Right ventricle myocardium inferior (tissue), 1 donor: ENCODE measurements at regions not wholly inside any gene's neighbourhood (a gene's known extent, or its start where the extent isn't known, plus 50 kb on each side); places are given as distances from the start of the nearest gene placed in this dataset.

ENCODE experiments used
- ATAC-seq: fragments of 200-7000 bp; cut with Tn5 transposase; one replicate; pipeline ENCODE4 v1.9.1; 2020; ENCODE audit warnings: mild to moderate bottlenecking, moderate library complexity
- DNase-seq: peaks from one replicate; pipeline ENCODE4 v3.0.0; 2021; ENCODE audit errors: missing footprints
- intact Hi-C: fragments of 100-400 bp; cut with DNase I; formaldehyde crosslinking; loops from one replicate; pipeline ENCODE4 v1.11.0; 2022
- donor health status: DM: no; HTN: yes; CAD: no; lungs with severe emphysema.

- ATAC-seq (no peak), DNase-seq (no peak)
- intact Hi-C loops: loop anchor here (5.0 kb wide), 1 partner anchor 85 kb away; no protein-coding TSS in a partner anchor
Measured at GRCh38 chr16:87552072-87552718, 50.1 kb upstream of the JPH3 start.

- DNase-seq (no peak), ATAC-seq (no peak)
- intact Hi-C loops: loop anchor here (5.0 kb wide), 1 partner anchor 86 kb away; no protein-coding TSS in a partner anchor
Measured at GRCh38 chr16:87551487-87551886, 50.8 kb upstream of the JPH3 start.

GRCh38 chr16:87550495-87550961, 51.8 kb upstream of the JPH3 start:
- peak; percentile 58 for ATAC-seq
- DNase-seq: peak; percentile 83
- intact Hi-C loops: loop anchor here (5.0 kb wide), 1 partner anchor 87 kb away; no protein-coding TSS in a partner anchor

- ATAC-seq (no peak), DNase-seq (no peak)
- intact Hi-C loops: loop anchor here (5.0 kb wide), 1 partner anchor 87 kb away; no protein-coding TSS in a partner anchor
Measured at GRCh38 chr16:87549627-87550494, 52.4 kb upstream of the JPH3 start.

GRCh38 chr16:87548046-87548445, 54.3 kb upstream of the JPH3 start:
- DNase-seq (no peak), ATAC-seq (no peak)
- intact Hi-C loops: no loop called here

- DNase-seq: no peak
- no peak for ATAC-seq
- intact Hi-C loops: no loop called here
Measured at GRCh38 chr16:87543436-87544191, 50.8 kb upstream of the ZCCHC14 start.

- intact Hi-C loops: no loop called here
- DNase-seq (no peak), ATAC-seq (no peak)
Measured at GRCh38 chr16:87542531-87543102, 49.8 kb upstream of the ZCCHC14 start.
